H54 (cell line): ENCODE measurements at regions not wholly inside any gene's neighbourhood (a gene's known extent, or its start where the extent isn't known, plus 50 kb on each side); places are given as distances from the start of the nearest gene placed in this dataset.
A peak's percentile ranks its signal among the peaks of the same experiment; 100 is the strongest.

Source experiments
- DNase-seq: peaks from one replicate; pipeline ENCODE4 v3.0.0; 2011; ENCODE audit warnings: low spot score, mixed read lengths; ENCODE audit not compliant: insufficient read length
- FAIRE-seq: peaks from 3 replicates; lab custom pipeline; 2011; peaks lifted over from hg19 to GRCh38; lab: Jason Lieb, UNC
- POLR2A ChIP-seq: IDR thresholded peaks from 2 replicates; pipeline ENCODE4 v1.6.1; 2011; ENCODE audit warnings: low read depth, mild to moderate bottlenecking, low read length

DNA sequence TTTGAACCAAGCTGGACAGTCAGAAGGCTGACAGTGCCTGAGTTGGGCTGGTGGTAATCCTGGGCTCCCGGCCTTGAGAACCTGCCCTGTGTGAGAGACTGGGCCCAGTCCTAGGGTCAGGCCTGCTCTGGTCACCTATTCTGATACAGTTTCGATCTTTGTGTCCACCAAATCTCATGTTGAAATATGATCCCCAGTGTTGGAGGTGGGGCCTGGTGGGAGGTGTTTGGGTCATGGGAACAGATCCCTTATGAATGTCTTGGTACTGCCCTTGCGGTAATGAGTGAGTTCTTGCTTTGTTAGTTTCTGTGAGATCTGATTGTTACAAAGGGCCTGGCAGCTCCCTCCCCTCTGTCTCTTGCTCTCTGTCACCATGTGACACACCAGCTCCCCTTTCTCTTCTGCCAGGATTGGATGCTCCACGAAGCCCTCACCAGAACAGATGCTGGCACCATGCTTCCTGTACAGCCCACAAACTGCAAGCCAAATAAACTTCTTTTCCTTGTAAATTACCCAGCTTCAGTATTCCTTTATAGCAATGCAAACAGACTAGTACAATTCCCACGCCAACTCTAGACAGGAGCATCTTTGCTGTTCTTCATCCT is 111.8 kb upstream of the ZNF438 start:
- TF ChIP-seq POLR2A: no peak
- FAIRE-seq (no peak), DNase-seq (no peak)

DNA sequence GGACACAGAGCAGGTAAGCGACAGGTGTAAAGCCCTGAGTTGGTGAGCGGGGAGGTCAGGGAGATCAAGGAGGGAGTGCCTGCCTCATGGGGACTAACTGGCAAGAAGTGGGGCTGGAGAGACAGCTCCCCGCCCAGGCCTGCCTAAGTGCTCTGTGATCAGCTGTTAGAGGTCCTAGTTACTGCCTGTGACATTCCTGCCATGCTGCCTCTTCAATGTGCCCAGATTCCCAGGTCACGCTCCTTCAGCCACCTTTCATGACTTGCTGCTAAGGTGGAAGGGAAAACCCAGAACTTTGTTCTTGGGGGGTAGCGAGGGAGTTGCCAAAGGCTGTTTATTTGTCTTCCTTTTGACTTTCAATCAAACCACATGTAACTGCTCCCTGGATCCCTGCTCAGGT is 114.3 kb upstream of the ZNF438 start:
- FAIRE-seq (no peak), DNase-seq (no peak)
- TF ChIP-seq POLR2A: no peak

DNA sequence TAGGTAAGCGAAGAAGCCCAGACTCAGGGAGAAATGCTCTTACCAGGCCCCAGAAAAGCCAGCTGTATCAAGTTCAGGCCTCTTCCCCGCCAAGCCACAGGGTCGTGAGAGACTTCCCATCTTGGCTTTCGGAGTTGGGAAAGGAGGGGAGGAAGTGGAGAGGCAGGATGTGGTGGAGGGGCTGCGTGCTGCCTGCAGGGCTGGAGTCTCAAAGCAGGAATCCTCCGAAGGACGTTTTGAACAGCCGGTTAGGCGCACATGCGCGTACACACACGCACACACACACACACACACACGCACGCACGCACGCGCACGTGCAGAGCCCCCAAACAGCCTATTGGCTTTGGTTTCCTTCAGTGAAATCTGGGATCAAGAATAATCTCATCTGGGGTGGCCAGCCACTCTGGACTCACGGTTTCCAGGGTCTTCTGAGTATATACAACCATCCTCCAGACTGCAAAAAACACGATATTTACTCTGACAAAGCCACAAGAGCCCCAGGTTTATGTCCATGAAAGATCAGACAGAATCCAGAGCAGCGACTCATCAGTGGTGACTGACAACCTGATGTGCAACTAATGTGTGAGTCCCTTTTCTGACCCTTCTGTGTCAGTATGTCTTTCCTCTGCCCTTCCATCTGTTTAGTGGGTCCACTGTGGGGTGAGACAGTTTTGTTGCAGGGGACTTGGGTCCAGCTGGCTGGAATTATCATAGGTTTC is 115.0 kb upstream of the ZNF438 start:
- no peak for TF ChIP-seq POLR2A
- peak; percentile 27 for DNase-seq
- FAIRE-seq: no peak

DNA sequence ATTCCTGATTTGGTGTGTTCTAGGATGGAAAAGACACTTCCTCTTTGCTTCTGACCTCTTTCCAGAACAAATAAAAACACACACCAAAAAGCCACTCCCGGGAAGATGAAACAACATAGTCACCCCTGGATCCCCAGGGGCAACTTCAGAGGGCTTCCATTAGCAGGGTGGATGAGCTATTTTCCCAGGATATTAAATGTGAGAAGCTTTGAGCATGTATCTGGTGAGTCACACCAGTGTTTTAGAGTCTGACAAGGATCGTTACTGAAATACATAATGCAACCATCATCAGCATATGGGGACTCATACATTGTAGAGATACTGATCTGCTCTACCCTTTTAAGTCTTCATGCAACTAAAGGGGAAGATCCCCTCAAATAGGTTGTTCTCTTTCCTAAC is 115.5 kb upstream of the ZNF438 start:
- DNase-seq: peak; percentile 26
- FAIRE-seq: no peak
- TF ChIP-seq POLR2A: no peak

DNA sequence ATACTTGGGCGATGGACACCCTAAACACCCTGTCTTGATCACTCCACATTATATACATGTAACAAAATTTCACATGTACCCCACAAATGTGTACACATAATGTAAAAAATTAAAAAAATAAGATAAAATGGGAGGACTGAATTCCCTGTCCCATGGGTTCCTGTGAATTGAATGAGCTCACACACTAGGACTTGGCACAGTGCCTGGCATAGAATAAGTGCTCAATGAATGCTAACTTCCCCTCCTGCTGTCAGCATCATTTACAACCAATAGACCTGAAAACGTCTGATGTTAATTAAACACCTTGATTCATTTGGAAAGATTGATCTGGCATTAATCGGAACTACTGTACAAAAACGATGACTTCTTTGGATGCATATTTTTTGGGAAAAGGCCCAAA is 117.3 kb upstream of the ZNF438 start:
- FAIRE-seq (no peak), DNase-seq (no peak)
- TF ChIP-seq POLR2A: no peak

DNA sequence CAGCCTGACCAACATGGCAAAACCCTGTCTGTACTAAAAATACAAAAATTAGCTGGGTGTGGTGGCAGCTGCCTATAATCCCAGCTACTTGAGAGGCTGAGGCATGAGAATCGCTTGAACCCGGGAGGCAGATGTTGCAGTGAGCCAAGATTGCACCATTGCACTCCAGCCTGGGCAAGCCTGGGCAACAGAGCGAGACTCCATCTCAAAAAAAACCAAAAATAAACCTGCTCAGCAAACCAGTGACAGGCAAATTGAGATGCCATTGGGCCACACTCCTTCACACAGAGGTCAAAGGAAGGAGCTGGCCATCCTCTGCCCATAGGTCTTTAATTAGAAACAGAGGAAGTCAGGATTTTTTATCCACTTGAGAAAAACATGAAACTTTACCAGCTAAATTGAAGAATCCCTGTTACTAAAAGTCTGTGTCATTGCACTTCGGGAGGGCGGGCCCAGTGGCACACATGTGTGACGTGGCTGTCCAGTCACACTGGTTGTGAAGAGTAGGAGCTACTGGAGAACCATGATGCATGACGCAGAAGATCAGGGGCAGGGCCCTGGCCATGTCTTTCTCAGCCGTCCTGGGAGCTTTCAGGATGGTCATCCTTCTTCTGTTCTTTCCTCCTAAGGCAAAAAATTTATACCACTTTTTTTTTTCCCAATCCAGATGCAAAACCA is 118.3 kb upstream of the ZNF438 start:
- TF ChIP-seq POLR2A: no peak
- DNase-seq: no peak
- FAIRE-seq: no peak

DNA sequence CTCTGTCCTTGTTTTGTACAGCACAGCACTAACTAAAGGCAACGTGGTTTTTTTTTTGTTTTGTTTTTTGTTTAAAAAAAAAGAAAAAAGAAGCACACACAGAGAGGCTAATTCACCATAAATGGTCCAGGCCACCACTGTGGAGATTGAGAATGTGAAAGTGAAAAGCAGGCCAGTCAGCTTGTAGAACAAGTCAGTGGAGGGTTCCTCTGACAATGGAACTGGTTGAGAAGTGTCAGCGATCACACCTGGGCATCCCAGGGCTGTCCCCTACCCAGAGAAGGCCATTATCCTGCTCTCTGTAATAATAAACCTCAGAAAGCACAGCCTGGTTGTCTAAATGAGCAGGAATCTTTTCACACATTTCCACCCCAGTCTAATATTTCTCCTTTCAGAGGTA is 119.6 kb upstream of the ZNF438 start:
- DNase-seq (no peak), FAIRE-seq (no peak)
- TF ChIP-seq POLR2A: no peak

DNA sequence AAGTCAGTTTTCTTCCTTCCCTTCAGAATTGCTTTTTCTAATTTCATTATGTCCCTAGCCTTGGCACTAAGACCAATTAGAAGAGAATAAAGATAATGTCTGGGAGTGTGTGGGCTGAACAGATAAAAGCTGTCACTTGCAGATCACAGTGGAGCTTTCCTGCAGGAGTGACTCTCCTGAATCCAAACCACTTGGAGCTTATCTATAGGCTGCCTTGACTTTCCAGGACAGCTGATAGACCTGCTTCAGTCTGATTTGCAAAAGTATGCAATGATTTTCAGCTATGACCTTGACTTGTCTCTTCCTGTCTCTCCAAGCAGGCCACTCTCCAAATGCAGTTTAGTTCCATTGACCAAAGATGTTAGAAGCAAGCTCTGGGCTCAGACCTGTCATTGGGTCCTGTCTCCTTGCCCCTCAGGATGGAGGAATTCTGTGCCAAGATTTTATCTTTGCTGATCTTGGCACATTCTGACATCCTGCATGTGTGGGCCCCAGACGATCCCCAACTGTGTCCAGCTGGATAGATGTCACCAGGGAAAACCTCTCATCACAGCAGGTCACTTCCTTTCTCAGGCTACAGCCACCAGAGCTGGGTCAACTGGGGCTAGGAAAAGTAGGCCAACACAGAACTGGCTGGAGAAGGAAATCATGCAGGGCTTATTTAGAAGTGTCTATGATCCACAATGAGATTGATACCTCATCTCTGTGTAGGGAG is 120.9 kb upstream of the ZNF438 start:
- TF ChIP-seq POLR2A: no peak
- DNase-seq (no peak), FAIRE-seq (no peak)

DNA sequence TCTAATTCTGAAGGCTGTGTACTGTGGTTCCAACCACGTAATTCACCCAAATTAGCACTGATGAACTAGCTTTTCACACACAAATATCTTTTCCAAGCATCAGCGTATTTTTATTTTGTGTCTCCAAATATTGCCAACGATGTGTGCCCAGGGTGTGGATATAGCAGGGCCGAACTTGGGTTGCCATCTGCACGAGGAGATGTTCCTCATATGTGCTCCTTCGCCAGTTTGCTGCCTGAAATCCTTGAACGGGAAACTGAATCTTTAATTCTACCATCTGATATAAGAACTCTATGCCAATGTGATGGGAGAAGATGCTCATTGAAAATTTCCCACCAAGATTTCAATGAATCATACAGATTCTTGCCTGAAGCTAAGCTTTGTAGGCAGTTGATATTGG is 121.5 kb upstream of the ZNF438 start:
- FAIRE-seq (no peak), DNase-seq (no peak)
- TF ChIP-seq POLR2A: no peak

DNA sequence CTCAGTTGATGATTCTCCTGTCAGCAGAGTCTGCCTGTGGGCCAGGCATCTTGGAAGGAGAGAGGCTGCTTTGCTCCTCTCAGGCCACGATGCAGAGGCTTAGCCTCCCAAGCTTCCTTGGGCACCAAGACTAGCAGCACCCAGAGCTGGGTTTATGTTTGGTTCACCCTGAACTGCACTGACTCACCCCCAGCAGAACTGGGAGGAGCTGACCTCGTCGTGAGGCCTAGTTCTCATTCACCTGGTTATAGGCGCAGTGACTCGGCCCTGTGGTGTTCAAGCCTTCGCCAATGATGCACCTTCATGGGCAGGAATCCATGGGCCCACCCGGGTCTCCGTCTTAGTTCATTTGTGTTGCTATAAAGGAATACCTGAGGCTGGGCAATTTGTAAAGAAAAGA is 122.0 kb upstream of the ZNF438 start:
- TF ChIP-seq POLR2A: no peak
- DNase-seq (no peak), FAIRE-seq (no peak)

DNA sequence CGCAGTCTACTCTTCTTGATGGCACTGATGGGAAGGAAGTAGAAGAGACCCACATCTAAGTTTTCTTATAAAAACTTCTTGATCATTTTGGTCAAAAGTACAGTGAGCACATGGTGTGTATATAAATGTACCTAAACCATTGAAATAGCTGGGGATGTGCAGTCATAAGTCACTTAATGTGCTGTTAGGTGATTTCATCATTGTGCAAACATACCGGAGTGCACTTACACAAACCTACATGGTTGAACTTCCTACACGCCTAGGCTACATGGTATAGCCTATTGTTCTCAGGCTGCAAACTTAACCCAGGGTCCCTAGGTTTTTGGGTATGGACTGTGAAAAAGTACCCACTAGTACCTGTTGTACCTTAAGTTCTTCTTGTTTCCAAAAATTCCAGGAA is 123.3 kb upstream of the ZNF438 start:
- FAIRE-seq (no peak), DNase-seq (no peak)
- TF ChIP-seq POLR2A: no peak

DNA sequence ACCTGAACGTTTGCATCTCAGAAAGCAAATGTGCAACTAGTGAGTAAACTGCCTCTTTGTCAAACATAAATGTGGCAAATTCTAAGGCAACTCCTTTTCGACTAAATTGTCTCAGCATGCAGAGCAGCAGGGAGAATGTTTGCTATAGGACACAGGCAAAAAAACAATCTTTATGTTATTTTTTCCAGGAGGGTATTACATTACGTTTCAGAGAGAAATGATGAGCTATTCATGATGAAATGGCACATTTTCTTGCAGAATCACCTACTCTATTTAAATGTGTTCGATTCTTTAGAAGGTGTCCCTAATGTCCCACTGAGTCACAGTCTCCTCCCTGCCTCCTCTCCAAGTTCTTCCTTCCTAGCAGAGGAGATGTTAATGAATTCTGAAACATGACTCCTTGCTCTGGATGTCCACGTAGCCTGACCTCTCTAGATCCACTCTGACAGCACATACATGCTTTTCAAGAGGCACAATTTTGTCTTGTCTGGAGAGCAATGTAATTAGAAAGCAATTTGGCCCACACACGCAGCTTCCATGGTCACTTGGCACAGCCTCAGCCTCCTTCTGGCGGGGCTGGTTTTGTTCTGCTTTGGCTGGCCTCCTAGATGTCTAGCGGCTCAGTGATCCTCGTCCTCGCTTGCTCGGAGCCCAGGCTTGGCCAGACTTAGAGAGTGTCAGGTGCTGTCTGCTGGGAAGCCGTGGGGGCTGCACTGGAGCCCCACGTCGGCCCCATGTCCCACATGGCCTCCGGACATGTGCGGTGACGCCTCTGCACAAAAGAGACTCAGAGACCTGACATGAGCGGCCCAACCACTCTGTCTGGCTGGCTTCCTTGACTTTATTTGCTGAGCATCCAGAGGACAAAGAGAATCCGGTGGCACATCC is 125.7 kb upstream of the ZNF438 start:
- no peak for TF ChIP-seq POLR2A
- DNase-seq (no peak), FAIRE-seq (no peak)

DNA sequence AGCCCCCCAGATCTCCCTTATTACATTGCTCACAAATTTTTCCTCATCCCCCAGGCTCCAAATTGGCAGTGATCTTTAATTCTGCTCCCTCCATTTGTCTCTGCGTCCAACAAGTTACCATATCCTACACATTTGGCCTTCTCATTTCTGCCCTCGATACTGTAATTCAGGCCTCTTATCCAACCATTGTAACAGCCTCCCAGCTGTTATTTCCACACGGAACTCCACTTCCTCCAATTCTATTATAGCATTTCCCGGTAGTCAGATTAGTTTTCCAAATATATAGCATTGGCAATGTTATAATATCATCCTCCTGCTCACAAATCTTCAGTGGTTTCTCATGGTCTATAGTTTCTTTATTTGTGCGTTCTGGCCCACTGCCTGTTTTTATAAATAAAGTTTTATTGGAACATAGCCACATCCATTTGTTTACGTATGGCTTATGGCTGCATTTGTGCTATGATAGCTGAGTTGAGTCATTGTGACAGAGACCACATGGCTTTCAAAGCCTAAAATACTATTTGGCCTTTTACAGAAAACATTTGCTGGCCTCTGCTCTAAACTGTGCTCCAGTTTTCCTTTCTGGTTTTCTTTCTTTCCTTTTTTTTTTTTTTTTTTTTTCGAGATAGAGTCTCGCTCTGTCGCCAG is 126.5 kb upstream of the ZNF438 start:
- DNase-seq (no peak), FAIRE-seq (no peak)
- TF ChIP-seq POLR2A: no peak
